Prostate gland (tissue), 2 donors: ENCODE measurements at regions not wholly inside any gene's neighbourhood (a gene's known extent, or its start where the extent isn't known, plus 50 kb on each side); places are given as distances from the start of the nearest gene placed in this dataset.

ENCODE experiments used
- CTCF ChIP-seq, 4 experiments: fragments of 200-600 bp in 2 of 4; fragments of 450-650 bp in 2 of 4; sonication (generic) in 2 of 4; IDR thresholded peaks; 1 replicate in 3 of 4; 2 replicates in 1 of 4; pipeline ENCODE4 v1.5.1; 2016 to 2019; ENCODE audit warnings: antibody characterized with exemption in 4 of 4, mild to moderate bottlenecking in 2 of 4, moderate library complexity in 2 of 4
- POLR2A ChIP-seq: fragments of 450-650 bp; IDR thresholded peaks from one replicate; pipeline ENCODE4 v1.6.1; 2016; ENCODE audit warnings: antibody characterized with exemption, mild to moderate bottlenecking
- POLR2AphosphoS5 ChIP-seq: sonication (generic); formaldehyde crosslinking; IDR thresholded peaks from one replicate; pipeline ENCODE4 v1.6.1; 2017; ENCODE audit warnings: antibody characterized with exemption

GRCh38 chr16:54829691-54830090, 101.0 kb upstream of the IRX5 start:
- TF ChIP-seq CTCF (IDR thresholded peaks at IDR 0.05) (no peak), POLR2AphosphoS5 (no peak), POLR2A (no peak)
